DMS 273 treated with DMSO at 0.1 percent for 48 hours (cell line): ENCODE measurements at regions not wholly inside any gene's neighbourhood (a gene's known extent, or its start where the extent isn't known, plus 50 kb on each side); places are given as distances from the start of the nearest gene placed in this dataset.
"Not testable (repeated sequence)": the region's sequence is repeated elsewhere in the genome, so short reads cannot be mapped to it uniquely, and the experiment has no call there.

Source experiments
- DNase-seq: peaks from one replicate; lab custom pipeline; 2025; lab: John Stamatoyannopoulos, UW

- no peak for DNase-seq
Measured at GRCh38 chr6:169980826-169981450, 229.5 kb downstream of the ERMARD start.

DNA sequence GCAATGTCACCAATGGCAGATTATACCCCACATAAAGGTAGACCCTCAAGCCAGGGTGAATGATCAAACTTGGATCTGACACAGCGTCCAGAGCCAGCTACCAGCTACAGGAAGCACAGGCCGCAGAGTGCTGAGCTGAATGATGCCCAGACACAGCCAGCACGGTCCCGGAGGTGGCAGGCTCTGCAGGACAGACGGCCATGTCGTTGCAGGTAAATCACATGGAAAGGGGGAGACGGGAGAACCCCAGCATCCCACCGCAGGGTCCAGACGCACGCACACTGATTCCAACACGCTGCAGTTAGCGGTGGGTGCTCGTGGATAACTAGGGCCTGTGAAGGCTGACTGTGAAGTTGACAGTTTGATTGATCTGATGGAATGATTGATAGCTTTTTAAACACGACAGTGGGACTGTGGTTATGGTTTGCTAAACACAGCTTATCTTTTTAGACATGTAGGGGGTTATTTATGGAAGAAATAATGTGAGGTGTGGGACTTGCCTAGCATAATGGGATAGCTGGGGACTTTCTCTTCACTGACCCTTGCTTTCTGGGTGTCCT lies 228.5 kb downstream of the ERMARD start:
- DNase-seq: no peak

GRCh38 chr6:169978615-169979161 lies 227.3 kb downstream of the ERMARD start:
- no peak for DNase-seq

DNA sequence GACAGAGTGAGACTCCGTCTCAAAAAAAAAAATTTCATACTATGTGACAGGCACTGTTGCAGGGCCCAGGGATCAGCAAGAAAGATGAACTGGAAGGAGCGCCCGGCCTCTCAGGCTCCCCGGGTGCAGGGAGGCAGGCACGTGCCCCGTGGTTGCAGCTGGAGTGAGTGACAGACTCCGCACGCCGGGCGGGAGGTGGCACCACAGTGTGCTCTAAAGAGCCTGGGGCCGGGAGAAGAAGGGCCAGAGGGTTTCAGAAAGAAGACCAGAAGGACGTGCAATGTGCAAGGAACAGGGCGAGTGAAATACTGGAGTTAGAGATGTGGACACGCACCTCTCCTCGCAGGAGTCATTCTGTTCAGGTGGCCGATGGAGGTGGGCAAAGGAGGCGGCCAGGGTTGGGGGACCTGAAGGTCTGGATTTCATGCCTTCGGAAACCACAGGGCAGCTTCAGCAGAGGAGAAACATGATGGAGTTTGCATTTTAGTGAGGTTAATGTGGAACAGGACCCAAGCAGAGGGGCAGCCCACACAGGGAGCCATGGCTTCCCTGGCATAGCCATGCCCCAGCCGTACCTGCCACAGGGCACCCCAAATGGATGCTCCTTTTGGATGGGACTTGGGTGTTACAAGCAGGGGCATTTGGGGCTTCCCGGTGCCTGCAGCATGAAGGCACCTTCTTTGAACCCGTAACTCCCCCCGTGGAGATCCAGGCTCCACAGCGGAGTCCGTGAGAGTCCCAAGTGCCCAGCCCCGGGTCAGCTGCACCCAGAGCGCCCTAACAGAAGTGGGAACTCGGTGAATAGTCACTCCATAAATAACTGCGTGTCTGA lies 226.2 kb downstream of the ERMARD start:
- no peak for DNase-seq

DNA sequence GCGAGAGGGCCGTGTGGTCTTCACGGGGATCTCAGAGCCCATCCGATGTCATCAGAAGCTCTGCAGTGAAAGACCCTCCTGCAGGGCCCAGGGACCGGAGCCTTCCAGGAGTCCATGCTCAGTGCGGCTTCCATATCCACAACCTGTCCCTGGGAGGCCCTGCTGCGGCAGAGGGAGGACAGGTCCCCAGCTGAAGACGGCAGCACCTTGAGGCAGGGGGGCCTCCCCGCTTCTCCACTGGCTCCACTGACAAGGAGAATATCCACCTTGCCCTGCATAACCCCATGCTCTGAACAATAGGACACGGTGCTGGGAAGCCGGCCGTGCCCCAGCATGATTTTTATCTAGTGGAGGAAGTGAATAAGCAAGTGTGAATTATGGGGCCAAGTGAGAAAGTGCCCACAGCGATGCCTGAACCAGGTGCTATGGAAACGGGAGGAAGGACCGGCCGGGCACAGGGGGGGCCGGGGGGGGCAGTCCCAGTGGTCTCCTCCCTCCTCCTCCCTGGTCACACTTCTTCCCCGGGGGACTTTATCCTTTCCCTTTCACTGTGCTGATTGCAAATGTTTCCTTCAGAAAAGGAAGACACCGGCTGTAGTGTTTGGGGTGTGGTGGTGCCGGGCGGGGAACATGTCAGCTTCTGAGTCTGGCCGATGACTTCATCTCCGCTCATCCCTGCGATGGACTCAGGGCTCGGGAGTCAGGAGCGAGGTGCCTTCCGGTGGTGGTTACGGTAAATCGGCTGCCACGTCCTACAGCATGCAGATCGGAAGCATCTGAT lies 225.1 kb downstream of the ERMARD start:
- no peak for DNase-seq

DNA sequence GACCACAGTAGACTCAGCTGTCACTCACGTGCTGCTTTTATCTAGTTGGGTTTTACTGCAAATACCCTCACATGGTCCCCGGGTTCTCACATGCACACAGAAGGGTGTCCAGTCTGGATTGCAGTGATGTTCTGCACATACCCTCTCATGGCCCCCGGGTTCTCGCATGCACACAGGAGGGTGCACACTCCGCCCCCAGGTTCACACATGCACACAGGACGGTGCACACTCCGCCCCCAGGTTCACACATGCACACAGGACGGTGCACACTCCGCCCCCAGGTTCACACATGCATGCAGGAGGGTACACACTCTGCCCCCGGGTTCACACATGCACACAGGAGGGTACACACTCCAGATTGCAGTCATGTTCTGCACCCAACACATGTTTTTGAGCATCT lies 224.3 kb downstream of the ERMARD start:
- no peak for DNase-seq

DNA sequence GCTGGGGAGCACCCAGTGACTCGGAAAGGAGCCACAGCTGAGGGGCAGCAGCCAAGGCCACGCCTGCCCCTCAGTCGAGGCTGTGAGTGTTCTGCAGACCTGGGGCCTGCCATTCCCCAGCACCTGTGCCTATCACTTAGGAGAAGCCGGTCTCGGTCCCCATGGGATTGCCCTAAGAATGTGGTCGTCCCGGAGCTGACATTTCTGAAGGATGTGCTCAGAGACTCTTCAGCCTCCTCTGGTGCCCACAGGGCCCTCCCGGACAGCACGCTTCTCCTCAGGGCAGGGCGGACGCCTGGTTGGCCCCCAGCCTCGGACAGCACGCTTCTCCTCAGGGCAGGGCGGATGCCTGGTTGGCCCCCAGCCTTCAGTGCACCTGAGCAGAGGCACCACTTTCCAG lies 223.9 kb downstream of the ERMARD start:
- no peak for DNase-seq

- DNase-seq: no peak
Measured at GRCh38 chr6:169974663-169975062, 223.2 kb downstream of the ERMARD start.

DNA sequence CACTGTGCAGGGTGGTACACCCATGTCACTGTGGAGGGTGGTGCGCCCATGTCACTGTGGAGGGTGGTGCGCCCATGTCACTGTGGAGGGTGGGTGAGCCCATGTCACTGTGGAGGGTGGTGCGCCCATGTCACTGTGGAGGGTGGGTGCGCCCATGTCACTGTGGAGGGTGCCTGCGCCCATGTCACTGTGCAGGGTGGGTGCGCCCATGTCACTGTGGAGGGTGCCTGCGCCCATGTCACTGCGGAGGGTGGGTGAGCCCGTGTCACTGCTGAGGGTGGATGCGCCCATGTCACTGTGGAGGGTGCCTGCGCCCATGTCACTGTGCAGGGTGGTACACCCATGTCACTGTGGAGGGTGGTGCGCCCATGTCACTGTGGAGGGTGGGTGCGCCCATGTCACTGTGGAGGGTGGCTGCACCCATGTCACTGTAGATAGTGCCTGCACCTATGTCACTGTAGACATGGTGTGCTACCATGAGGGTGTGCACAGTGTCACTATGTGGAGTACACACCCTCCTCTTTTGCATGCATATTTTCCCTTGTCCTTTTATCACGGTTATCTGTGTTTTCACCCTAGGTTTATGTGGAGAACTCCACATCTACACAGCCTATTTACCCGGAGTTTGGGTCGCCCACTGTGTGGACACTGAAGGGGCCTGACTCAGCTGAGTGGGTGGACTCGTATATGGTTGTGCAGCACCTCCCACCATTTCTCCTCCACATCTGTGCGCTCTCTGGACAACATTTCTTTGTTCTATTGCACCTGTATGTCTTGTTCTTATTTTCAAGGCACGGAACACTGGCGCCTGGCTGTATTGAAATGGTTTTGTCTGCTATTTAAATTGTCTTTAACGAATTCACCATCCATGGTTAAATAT lies 222.4 kb downstream of the ERMARD start:
- DNase-seq: not testable (repeated sequence)

GRCh38 chr6:169972736-169973135 lies 221.3 kb downstream of the ERMARD start:
- no peak for DNase-seq

GRCh38 chr6:169972101-169972651 lies 220.8 kb downstream of the ERMARD start:
- no peak for DNase-seq

- no peak for DNase-seq
Measured at GRCh38 chr6:169971081-169971861, 219.8 kb downstream of the ERMARD start.

GRCh38 chr6:169970306-169970988 lies 219.0 kb downstream of the ERMARD start:
- no peak for DNase-seq

DNA sequence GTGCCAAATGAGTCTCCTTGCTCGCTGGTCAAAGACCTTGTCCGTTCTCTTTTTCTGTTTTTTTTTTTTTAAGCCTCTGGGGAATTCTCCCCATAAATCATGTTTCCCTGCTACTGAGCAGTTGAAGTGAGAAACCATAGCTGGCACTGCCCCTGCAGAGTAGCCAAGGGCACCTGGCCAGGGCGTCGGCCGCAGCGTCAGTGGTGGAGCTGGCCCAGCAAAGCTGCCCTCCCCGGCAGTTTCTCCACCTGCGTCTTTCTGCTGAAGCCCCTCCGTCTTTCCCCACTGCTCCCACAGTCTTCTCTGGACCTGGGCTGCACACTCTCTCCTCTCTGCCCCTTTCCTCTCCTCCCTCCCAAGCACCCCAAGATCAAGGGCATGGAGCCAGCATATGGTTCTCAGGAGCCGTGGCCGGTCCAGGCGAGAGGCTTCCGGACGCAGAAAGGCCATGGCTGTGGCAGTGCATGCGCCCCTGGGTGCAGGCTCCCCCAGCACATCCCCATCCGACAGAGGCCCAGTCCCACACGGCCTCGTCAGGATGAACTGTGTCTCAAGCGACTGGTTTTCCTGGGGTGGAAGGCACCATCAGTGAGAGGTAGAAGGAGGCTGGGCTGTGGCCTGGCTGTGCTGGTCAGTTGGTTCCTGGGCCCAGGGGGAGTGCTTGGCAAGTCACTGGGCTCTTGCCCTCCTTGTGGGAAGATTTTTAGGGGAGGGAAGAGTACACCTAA lies 218.1 kb downstream of the ERMARD start:
- DNase-seq: no peak

- DNase-seq: no peak
Measured at GRCh38 chr6:169968541-169969270, 217.3 kb downstream of the ERMARD start.

GRCh38 chr6:169967687-169968086 lies 216.3 kb downstream of the ERMARD start:
- no peak for DNase-seq

- DNase-seq: no peak
Measured at GRCh38 chr6:169966312-169967181, 215.1 kb downstream of the ERMARD start.
